ENCODE measurements at regions not wholly inside any gene's neighbourhood (a gene's known extent, or its start where the extent isn't known, plus 50 kb on each side); places are given as distances from the start of the nearest gene placed in this dataset.

DNA sequence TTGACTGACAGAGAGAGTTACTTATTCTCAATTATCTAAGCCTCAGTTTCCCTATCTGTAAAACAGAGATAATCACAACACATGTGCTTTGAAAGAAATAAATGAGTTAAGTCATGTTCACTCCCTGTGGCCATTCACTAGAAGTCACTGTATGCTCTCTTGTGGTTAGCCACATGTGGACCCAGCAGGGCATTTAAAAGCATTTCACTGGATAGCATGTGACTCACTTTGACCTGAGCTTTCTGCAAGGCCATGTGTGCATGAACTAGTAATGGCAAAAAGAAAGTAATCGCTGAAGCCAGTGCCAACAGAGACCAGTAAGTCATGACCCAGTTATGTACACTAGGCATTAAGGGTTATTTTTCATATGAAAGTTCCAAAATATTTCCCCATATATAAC, 557.0 kb upstream of the IGFBP3 start:
- TF ChIP-seq, protein P1, sequence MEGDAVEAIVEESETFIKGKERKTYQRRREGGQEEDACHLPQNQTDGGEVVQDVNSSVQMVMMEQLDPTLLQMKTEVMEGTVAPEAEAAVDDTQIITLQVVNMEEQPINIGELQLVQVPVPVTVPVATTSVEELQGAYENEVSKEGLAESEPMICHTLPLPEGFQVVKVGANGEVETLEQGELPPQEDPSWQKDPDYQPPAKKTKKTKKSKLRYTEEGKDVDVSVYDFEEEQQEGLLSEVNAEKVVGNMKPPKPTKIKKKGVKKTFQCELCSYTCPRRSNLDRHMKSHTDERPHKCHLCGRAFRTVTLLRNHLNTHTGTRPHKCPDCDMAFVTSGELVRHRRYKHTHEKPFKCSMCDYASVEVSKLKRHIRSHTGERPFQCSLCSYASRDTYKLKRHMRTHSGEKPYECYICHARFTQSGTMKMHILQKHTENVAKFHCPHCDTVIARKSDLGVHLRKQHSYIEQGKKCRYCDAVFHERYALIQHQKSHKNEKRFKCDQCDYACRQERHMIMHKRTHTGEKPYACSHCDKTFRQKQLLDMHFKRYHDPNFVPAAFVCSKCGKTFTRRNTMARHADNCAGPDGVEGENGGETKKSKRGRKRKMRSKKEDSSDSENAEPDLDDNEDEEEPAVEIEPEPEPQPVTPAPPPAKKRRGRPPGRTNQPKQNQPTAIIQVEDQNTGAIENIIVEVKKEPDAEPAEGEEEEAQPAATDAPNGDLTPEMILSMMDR (IDR thresholded peaks at IDR 0.05; ENCODE audit: low read depth, low read length) = no peak
- no peak overlapping the region for H3K4me3 ChIP-seq (ENCODE audit: low read depth, low read length)
- no peaks in the 10 kb centered on the region for H3K27me3 ChIP-seq
- H3K9me3 ChIP-seq = no peaks in the 10 kb centered on the region
- no peaks in the 10 kb centered on the region for H3K4me1 ChIP-seq
- H3K36me3 ChIP-seq = no peaks in the 10 kb centered on the region
- no peak for DNase-seq

DNA sequence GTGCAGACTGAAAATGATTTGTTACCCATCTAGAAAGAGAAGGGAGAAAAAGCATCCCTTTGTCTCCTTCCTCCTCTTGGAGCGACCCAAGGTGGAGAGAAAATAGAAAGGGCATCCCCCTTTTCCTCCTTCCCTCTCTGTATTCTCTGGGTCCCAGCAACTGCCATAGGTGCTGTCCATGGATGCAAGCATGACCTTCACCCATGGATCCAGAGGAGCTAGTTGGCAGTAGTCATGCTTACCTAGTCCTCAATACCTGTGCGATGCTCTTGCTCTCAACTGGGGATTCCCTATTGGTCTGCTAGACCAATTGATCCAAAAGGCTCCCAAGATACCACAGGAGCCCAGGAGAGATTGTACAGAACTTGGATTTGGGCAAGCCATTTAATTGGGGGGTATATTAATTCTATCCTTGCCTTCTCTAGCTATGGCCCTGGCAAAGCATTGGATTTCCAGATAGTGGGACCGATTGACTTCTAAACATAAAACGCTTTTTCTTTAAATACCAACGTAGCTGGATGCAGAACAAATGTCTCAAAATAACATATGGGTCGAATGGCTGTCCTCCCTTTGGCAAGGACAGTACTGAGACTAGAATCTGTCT, 547.8 kb upstream of the IGFBP3 start:
- Histone ChIP-seq H3K27me3 (no peaks in the 10 kb centered on the region), H3K9me3 (peaks cover 10% of the 10 kb centered on the region), H3K4me3 (ENCODE audit: low read depth, low read length) (no peak overlapping the region), H3K36me3 (no peaks in the 10 kb centered on the region), H3K4me1 (no peaks in the 10 kb centered on the region)
- TF ChIP-seq, protein P1 (IDR thresholded peaks at IDR 0.05; ENCODE audit: low read depth, low read length) = no peak
- peak; percentile 15 for DNase-seq

DNA sequence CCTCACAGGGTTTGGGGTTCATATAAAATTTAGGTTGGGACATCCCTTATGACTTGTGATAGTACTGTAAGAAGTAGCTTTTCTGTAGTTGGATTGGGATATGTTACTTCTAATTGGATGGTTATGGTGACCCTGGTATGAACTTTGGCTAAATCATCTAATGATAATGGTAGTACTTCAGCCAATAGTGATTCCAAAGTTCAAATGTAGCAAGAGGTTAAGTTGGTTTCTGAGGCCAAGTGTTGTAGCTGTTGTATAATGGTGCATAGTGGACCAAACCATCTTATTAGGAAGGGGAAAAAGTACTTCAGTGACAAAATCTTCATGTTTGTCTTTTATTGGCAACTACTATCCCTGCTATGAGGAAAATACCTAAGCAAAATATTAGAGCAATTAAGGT, 542.1 kb upstream of the IGFBP3 start:
- Histone ChIP-seq H3K36me3 (no peaks in the 10 kb centered on the region), H3K4me1 (peaks cover 4% of the 10 kb centered on the region; the same call in 1 of the 2 replicates), H3K27me3 (no peaks in the 10 kb centered on the region), H3K9me3 (peaks cover 4% of the 10 kb centered on the region), H3K4me3 (ENCODE audit: low read depth, low read length) (no peak overlapping the region)
- TF ChIP-seq, protein P1 (IDR thresholded peaks at IDR 0.05; ENCODE audit: low read depth, low read length) = no peak
- DNase-seq = no peak

DNA sequence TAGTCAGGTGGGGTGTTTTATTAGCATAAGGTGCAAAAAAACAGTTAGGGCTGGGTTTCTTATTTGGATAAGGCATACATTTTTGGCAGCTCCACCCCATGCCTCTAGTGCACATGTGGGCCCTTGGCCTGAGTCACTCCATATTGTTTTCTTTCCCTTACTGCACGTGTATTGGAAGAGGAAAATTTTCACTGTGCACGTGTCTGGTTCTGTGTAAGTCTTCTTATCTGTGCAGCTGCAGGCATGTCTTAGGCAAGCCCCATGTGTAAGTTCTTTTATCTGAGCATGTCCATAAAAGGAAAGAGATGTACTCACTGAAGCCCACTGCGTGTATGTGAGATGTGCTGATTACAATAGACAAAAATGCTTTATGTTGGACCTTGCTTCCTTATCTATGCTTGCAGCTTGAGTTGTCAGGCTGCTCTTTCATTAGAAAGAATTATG, 540.3 kb upstream of the IGFBP3 start:
- peak; percentile 34 for DNase-seq
- H3K4me1 ChIP-seq = peaks cover 4% of the 10 kb centered on the region; the same call in 1 of the 2 replicates
- H3K4me3 ChIP-seq (ENCODE audit: low read depth, low read length) = no peak overlapping the region
- no peaks in the 10 kb centered on the region for H3K27me3 ChIP-seq
- H3K36me3 ChIP-seq = no peaks in the 10 kb centered on the region
- TF ChIP-seq, protein P1 (IDR thresholded peaks at IDR 0.05; ENCODE audit: low read depth, low read length) = no peak
- H3K9me3 ChIP-seq = no peaks in the 10 kb centered on the region; the same call in 1 of the 2 replicates

DNA sequence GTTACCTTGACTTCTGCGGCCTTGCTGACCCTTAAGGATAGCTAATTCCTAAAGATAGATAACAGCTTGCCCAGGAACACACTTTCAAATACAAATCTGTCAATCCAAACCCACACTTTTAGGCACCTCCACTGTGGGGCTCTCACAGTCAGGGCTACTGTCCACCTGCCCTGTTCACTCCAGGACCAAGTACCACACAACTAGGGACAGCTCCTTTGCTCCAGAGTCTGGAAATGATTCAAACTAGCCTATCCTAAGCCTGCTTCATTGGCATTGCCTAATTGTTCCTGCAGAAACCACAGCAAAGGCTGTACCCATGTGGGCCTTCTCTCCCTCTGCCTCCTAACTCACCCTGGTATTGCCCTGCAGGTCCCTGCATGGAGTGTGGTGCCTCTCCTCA, 538.9 kb upstream of the IGFBP3 start:
- TF ChIP-seq, protein P1 (IDR thresholded peaks at IDR 0.05; ENCODE audit: low read depth, low read length) = no peak
- no peaks in the 10 kb centered on the region for H3K9me3 ChIP-seq
- no peaks in the 10 kb centered on the region for H3K36me3 ChIP-seq
- no peak overlapping the region for H3K4me3 ChIP-seq (ENCODE audit: low read depth, low read length)
- DNase-seq = no peak
- H3K4me1 ChIP-seq = peaks cover 4% of the 10 kb centered on the region; the same call in 1 of the 2 replicates
- no peaks in the 10 kb centered on the region for H3K27me3 ChIP-seq

DNA sequence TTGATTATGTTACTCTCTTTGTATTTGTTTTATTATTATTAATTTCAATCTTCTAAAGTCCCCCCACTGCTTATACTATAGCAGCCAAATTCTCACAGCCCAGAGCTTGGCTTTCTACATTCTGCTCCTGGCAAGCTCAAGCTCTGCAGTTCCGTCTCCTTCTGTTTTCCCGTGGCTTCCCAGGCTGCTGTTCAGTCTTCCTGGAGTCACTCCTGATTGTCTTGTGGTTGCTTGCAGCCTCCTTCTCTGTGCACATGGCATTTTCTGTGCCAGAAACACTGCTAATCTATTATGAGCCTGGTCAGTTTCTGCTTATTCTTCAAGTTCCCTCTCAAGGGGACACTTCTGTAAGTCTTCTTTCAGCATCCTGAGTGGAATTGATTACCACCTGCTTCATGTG, 533.7 kb upstream of the IGFBP3 start:
- TF ChIP-seq, protein P1 (IDR thresholded peaks at IDR 0.05; ENCODE audit: low read depth, low read length) = no peak
- Histone ChIP-seq H3K27me3 (no peaks in the 10 kb centered on the region), H3K4me3 (ENCODE audit: low read depth, low read length) (no peak overlapping the region), H3K36me3 (no peaks in the 10 kb centered on the region), H3K9me3 (no peaks in the 10 kb centered on the region), H3K4me1 (no peaks in the 10 kb centered on the region)
- DNase-seq = no peak

Measured in BE2C (cell line).